ENCODE measurements at regions not wholly inside any gene's neighbourhood (a gene's known extent, or its start where the extent isn't known, plus 50 kb on each side); places are given as distances from the start of the nearest gene placed in this dataset.

GRCh38 chr7:67429735-67430134 is 433.1 kb downstream of the TYW1 start:
- Mint-ChIP-seq H3K27me3 (ENCODE audit: insufficient read depth, low read depth, poor library complexity) (peaks cover 6% of the 10 kb centered on the region), H3K36me3 (ENCODE audit: low read depth) (peaks cover 25% of the 10 kb centered on the region; the same call in 2 of the 3 replicates), H3K27ac (no peak overlapping the region), H3K9me3 (peaks cover 89% of the 10 kb centered on the region), H3K4me1 (no peaks in the 10 kb centered on the region), H3K4me3 (no peak overlapping the region)
- Histone ChIP-seq H3K27me3 (ENCODE audit: insufficient read depth) (no peaks in the 10 kb centered on the region), H3K9me2 (ENCODE audit: insufficient read depth) (no peaks in the 10 kb centered on the region), H2AFZ (no peak overlapping the region), H3K4me3 (no peak overlapping the region), H3K27ac (ENCODE audit: low read depth) (no peak overlapping the region), H4K20me1 (replicated peaks; ENCODE audit: insufficient read depth) (no peaks in the 10 kb centered on the region), H3K36me3 (ENCODE audit: insufficient read depth) (no peaks in the 10 kb centered on the region), H3K4me2 (no peak overlapping the region), H3F3A (replicated peaks; ENCODE audit: low read depth) (no peaks in the 10 kb centered on the region), H3K79me2 (replicated peaks; ENCODE audit: insufficient read depth) (no peaks in the 10 kb centered on the region), H3K4me1 (ENCODE audit: insufficient read depth) (no peaks in the 10 kb centered on the region)
- TF ChIP-seq REST (IDR thresholded peaks at IDR 0.05; ENCODE audit: unreplicated experiment) (no peak), JUNB (IDR thresholded peaks at IDR 0.05; ENCODE audit: unreplicated experiment) (no peak)
- no peak for ATAC-seq
- no peak for DNase-seq (ENCODE audit: low spot score)

- Histone ChIP-seq H3K4me3 (no peak overlapping the region), H3K27ac (ENCODE audit: low read depth) (no peak overlapping the region), H3K79me2 (replicated peaks; ENCODE audit: insufficient read depth) (no peaks in the 10 kb centered on the region), H4K20me1 (replicated peaks; ENCODE audit: insufficient read depth) (no peaks in the 10 kb centered on the region), H3F3A (replicated peaks; ENCODE audit: low read depth) (no peaks in the 10 kb centered on the region), H3K27me3 (ENCODE audit: insufficient read depth) (no peaks in the 10 kb centered on the region), H2AFZ (no peak overlapping the region), H3K4me2 (no peak overlapping the region), H3K4me1 (ENCODE audit: insufficient read depth) (no peaks in the 10 kb centered on the region), H3K36me3 (ENCODE audit: insufficient read depth) (no peaks in the 10 kb centered on the region), H3K9me2 (ENCODE audit: insufficient read depth) (no peaks in the 10 kb centered on the region)
- ATAC-seq: no peak
- peaks cover 6% of the 10 kb centered on the region for H3K27me3 Mint-ChIP-seq (ENCODE audit: insufficient read depth, low read depth, poor library complexity)
- DNase-seq (ENCODE audit: low spot score): no peak
- H3K36me3 Mint-ChIP-seq (ENCODE audit: low read depth): peaks cover 28% of the 10 kb centered on the region; the same call in 2 of the 3 replicates
- peaks cover 94% of the 10 kb centered on the region for H3K9me3 Mint-ChIP-seq
- no peaks in the 10 kb centered on the region for H3K4me1 Mint-ChIP-seq
- no peak overlapping the region for H3K4me3 Mint-ChIP-seq
- no peak overlapping the region for H3K27ac Mint-ChIP-seq
- TF ChIP-seq, protein P1, sequence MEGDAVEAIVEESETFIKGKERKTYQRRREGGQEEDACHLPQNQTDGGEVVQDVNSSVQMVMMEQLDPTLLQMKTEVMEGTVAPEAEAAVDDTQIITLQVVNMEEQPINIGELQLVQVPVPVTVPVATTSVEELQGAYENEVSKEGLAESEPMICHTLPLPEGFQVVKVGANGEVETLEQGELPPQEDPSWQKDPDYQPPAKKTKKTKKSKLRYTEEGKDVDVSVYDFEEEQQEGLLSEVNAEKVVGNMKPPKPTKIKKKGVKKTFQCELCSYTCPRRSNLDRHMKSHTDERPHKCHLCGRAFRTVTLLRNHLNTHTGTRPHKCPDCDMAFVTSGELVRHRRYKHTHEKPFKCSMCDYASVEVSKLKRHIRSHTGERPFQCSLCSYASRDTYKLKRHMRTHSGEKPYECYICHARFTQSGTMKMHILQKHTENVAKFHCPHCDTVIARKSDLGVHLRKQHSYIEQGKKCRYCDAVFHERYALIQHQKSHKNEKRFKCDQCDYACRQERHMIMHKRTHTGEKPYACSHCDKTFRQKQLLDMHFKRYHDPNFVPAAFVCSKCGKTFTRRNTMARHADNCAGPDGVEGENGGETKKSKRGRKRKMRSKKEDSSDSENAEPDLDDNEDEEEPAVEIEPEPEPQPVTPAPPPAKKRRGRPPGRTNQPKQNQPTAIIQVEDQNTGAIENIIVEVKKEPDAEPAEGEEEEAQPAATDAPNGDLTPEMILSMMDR (conservative IDR thresholded peaks at IDR 0.05; ENCODE audit: low read depth in 2 of 2): no peak
- TF ChIP-seq, protein P2, sequence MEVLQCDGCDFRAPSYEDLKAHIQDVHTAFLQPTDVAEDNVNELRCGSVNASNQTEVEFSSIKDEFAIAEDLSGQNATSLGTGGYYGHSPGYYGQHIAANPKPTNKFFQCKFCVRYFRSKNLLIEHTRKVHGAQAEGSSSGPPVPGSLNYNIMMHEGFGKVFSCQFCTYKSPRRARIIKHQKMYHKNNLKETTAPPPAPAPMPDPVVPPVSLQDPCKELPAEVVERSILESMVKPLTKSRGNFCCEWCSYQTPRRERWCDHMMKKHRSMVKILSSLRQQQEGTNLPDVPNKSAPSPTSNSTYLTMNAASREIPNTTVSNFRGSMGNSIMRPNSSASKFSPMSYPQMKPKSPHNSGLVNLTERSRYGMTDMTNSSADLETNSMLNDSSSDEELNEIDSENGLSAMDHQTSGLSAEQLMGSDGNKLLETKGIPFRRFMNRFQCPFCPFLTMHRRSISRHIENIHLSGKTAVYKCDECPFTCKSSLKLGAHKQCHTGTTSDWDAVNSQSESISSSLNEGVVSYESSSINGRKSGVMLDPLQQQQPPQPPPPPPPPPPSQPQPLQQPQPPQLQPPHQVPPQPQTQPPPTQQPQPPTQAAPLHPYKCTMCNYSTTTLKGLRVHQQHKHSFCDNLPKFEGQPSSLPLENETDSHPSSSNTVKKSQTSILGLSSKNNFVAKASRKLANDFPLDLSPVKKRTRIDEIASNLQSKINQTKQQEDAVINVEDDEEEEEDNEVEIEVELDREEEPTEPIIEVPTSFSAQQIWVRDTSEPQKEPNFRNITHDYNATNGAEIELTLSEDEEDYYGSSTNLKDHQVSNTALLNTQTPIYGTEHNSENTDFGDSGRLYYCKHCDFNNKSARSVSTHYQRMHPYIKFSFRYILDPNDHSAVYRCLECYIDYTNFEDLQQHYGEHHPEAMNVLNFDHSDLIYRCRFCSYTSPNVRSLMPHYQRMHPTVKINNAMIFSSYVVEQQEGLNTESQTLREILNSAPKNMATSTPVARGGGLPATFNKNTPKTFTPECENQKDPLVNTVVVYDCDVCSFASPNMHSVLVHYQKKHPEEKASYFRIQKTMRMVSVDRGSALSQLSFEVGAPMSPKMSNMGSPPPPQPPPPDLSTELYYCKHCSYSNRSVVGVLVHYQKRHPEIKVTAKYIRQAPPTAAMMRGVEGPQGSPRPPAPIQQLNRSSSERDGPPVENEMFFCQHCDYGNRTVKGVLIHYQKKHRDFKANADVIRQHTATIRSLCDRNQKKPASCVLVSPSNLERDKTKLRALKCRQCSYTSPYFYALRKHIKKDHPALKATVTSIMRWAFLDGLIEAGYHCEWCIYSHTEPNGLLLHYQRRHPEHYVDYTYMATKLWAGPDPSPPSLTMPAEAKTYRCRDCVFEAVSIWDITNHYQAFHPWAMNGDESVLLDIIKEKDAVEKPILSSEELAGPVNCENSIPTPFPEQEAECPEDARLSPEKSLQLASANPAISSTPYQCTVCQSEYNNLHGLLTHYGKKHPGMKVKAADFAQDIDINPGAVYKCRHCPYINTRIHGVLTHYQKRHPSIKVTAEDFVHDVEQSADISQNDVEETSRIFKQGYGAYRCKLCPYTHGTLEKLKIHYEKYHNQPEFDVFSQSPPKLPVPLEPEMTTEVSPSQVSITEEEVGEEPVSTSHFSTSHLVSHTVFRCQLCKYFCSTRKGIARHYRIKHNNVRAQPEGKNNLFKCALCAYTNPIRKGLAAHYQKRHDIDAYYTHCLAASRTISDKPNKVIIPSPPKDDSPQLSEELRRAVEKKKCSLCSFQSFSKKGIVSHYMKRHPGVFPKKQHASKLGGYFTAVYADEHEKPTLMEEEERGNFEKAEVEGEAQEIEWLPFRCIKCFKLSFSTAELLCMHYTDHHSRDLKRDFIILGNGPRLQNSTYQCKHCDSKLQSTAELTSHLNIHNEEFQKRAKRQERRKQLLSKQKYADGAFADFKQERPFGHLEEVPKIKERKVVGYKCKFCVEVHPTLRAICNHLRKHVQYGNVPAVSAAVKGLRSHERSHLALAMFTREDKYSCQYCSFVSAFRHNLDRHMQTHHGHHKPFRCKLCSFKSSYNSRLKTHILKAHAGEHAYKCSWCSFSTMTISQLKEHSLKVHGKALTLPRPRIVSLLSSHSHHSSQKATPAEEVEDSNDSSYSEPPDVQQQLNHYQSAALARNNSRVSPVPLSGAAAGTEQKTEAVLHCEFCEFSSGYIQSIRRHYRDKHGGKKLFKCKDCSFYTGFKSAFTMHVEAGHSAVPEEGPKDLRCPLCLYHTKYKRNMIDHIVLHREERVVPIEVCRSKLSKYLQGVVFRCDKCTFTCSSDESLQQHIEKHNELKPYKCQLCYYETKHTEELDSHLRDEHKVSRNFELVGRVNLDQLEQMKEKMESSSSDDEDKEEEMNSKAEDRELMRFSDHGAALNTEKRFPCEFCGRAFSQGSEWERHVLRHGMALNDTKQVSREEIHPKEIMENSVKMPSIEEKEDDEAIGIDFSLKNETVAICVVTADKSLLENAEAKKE (CRISPR knock-in tag; IDR thresholded peaks at IDR 0.05): no peak
- TF ChIP-seq, protein P3, sequence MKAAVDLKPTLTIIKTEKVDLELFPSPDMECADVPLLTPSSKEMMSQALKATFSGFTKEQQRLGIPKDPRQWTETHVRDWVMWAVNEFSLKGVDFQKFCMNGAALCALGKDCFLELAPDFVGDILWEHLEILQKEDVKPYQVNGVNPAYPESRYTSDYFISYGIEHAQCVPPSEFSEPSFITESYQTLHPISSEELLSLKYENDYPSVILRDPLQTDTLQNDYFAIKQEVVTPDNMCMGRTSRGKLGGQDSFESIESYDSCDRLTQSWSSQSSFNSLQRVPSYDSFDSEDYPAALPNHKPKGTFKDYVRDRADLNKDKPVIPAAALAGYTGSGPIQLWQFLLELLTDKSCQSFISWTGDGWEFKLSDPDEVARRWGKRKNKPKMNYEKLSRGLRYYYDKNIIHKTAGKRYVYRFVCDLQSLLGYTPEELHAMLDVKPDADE (IDR thresholded peaks at IDR 0.05): no peak
- TF ChIP-seq JUNB (IDR thresholded peaks at IDR 0.05; ENCODE audit: unreplicated experiment) (no peak), CREB1 (CRISPR knock-in tag; IDR thresholded peaks at IDR 0.05; ENCODE audit: low read depth) (no peak), EZH2 (IDR thresholded peaks at IDR 0.05; ENCODE audit: low read depth, unreplicated experiment) (no peak), EZH2phosphoT487 (IDR thresholded peaks at IDR 0.05; ENCODE audit: unreplicated experiment) (no peak)
These were observed 436.1 kb downstream of the TYW1 start for GRCh38 chr7:67432536-67433234.
